ENCODE measurements at regions not wholly inside any gene's neighbourhood (a gene's known extent, or its start where the extent isn't known, plus 50 kb on each side); places are given as distances from the start of the nearest gene placed in this dataset.

GRCh38 chr18:46422552-46423055 is 234.4 kb downstream of the LOXHD1 start:
- TF ChIP-seq CTCF (IDR thresholded peaks at IDR 0.05): no peak
- TF ChIP-seq RORB (CRISPR knock-in tag; IDR thresholded peaks at IDR 0.05): no peak
- no peak for TF ChIP-seq USF2 (CRISPR knock-in tag; IDR thresholded peaks at IDR 0.05)
- TF ChIP-seq ZNF121 (CRISPR knock-in tag; IDR thresholded peaks at IDR 0.05): no peak
- TF ChIP-seq MAX (CRISPR knock-in tag; IDR thresholded peaks at IDR 0.05): no peak
- TF ChIP-seq E2F5 (CRISPR knock-in tag; IDR thresholded peaks at IDR 0.05): no peak
- no peak for TF ChIP-seq ZNF317 (CRISPR knock-in tag; IDR thresholded peaks at IDR 0.05; ENCODE audit: borderline replicate concordance, low read depth)
- TF ChIP-seq SP1 (CRISPR knock-in tag; conservative IDR thresholded peaks at IDR 0.05): no peak
- no peak for TF ChIP-seq OVOL2 (CRISPR knock-in tag; IDR thresholded peaks at IDR 0.05; ENCODE audit: borderline replicate concordance)
